ENCODE measurements at regions not wholly inside any gene's neighbourhood (a gene's known extent, or its start where the extent isn't known, plus 50 kb on each side); places are given as distances from the start of the nearest gene placed in this dataset.

DNA sequence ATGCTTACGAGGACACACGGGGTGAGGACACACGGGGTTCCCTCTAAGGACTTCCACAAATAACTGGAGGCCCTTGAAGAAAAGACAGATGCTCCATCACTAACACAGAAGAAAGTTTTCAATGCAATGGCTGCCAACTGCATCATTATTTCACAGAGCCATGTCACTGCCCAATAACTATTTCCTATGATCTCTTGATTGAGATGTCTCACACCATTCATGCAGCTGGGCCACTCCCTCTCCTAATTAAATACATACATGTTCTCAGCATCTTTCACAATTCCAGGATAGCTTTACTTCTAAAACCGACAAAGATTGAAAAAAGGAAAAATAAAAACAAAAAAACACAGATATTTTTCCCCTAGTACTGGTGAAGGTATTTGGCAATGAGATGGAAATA is 650.8 kb downstream of the SEMA5A start:
- TF ChIP-seq, protein P1, sequence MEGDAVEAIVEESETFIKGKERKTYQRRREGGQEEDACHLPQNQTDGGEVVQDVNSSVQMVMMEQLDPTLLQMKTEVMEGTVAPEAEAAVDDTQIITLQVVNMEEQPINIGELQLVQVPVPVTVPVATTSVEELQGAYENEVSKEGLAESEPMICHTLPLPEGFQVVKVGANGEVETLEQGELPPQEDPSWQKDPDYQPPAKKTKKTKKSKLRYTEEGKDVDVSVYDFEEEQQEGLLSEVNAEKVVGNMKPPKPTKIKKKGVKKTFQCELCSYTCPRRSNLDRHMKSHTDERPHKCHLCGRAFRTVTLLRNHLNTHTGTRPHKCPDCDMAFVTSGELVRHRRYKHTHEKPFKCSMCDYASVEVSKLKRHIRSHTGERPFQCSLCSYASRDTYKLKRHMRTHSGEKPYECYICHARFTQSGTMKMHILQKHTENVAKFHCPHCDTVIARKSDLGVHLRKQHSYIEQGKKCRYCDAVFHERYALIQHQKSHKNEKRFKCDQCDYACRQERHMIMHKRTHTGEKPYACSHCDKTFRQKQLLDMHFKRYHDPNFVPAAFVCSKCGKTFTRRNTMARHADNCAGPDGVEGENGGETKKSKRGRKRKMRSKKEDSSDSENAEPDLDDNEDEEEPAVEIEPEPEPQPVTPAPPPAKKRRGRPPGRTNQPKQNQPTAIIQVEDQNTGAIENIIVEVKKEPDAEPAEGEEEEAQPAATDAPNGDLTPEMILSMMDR (IDR thresholded peaks at IDR 0.05), result no peak
- TF ChIP-seq POLR2A (IDR thresholded peaks at IDR 0.05), result no peak

Data from lower leg skin (tissue), 3 donors.